Liver (tissue), 8 donors: ENCODE measurements at regions not wholly inside any gene's neighbourhood (a gene's known extent, or its start where the extent isn't known, plus 50 kb on each side); places are given as distances from the start of the nearest gene placed in this dataset.
A peak's percentile ranks its signal among the peaks of the same experiment; 100 is the strongest.

Experiments used
- DNase-seq: peaks from one replicate; pipeline ENCODE4 v3.0.0-alpha.2; 2017; ENCODE audit warnings: low spot score
- H3K27ac ChIP-seq, 2 donors: one replicate each; pipeline ENCODE4 v1.7.0; 2013; ENCODE audit warnings: inconsistent platforms in 2 of 2, low read length in 2 of 2, control low read depth in 1 of 2, low read depth in 1 of 2, mild to moderate bottlenecking in 1 of 2
- H3K27me3 ChIP-seq, 4 donors: one replicate each; pipeline versions ENCODE4 v1.6.1 to v1.7.0; 2013; ENCODE audit warnings: low read length in 3 of 4, inconsistent platforms in 1 of 4, mild to moderate bottlenecking in 1 of 4, moderate library complexity in 1 of 4; ENCODE audit not compliant: control insufficient read depth in 4 of 4, insufficient read depth in 4 of 4
- H3K36me3 ChIP-seq, 4 donors: one replicate each; pipeline versions ENCODE4 v1.6.1 to v1.7.0; 2013; ENCODE audit warnings: low read length in 3 of 4, mild to moderate bottlenecking in 3 of 4, low read depth in 1 of 4, moderate library complexity in 1 of 4; ENCODE audit not compliant: control insufficient read depth in 4 of 4, insufficient read depth in 3 of 4
- H3K4me1 ChIP-seq, 4 donors: one replicate each; pipeline versions ENCODE4 v1.6.1 to v1.7.0; 2013; ENCODE audit warnings: low read length in 3 of 4, mild to moderate bottlenecking in 3 of 4, moderate library complexity in 1 of 4; ENCODE audit not compliant: control insufficient read depth in 4 of 4, insufficient read depth in 4 of 4
- H3K4me3 ChIP-seq, 3 donors: one replicate each; pipeline versions ENCODE4 v1.6.1 to v1.7.0; 2013; ENCODE audit warnings: low read length in 3 of 3, control low read depth in 1 of 3, low read depth in 1 of 3, mild to moderate bottlenecking in 1 of 3
- H3K9ac ChIP-seq, 2 donors: one replicate each; pipeline ENCODE4 v1.7.0; 2013; ENCODE audit warnings: low read length in 2 of 2, mild to moderate bottlenecking in 2 of 2, moderate library complexity in 2 of 2, control low read depth in 1 of 2, low read depth in 1 of 2
- H3K9me3 ChIP-seq, 4 donors: one replicate each; pipeline versions ENCODE4 v1.6.1 to v1.7.0; 2013; ENCODE audit warnings: low read length in 3 of 4; ENCODE audit not compliant: control insufficient read depth in 4 of 4
- EGR1 ChIP-seq, 2 donors: IDR thresholded peaks; 2 replicates each; pipeline ENCODE4 v1.6.1; 2016 to 2018; ENCODE audit warnings: antibody characterized with exemption in 2 of 2, low read depth in 2 of 2
- FOXA2 ChIP-seq: IDR thresholded peaks from 2 replicates; pipeline ENCODE4 v1.6.1; 2016; ENCODE audit warnings: antibody characterized with exemption
- HNF4A ChIP-seq, 2 donors: conservative IDR thresholded peaks; 2 replicates each; pipeline ENCODE4 v1.6.1; 2016; ENCODE audit warnings: antibody characterized with exemption in 2 of 2, mild to moderate bottlenecking in 2 of 2
- HNF4G ChIP-seq: IDR thresholded peaks from 2 replicates; pipeline ENCODE4 v1.6.1; 2016; ENCODE audit warnings: antibody characterized with exemption
- JUND ChIP-seq, 2 donors: IDR thresholded peaks; 2 replicates each; pipeline ENCODE4 v1.6.1; 2016; ENCODE audit warnings: antibody characterized with exemption in 2 of 2
- RAD21 ChIP-seq, 2 donors: IDR thresholded peaks; 2 replicates each; pipeline ENCODE4 v1.6.1; 2016; ENCODE audit warnings: antibody characterized with exemption in 2 of 2, mild to moderate bottlenecking in 2 of 2
- SP1 ChIP-seq: IDR thresholded peaks from 2 replicates; pipeline ENCODE4 v1.6.1; 2018; ENCODE audit warnings: antibody characterized with exemption, mild to moderate bottlenecking
- TAF1 ChIP-seq: conservative IDR thresholded peaks from 2 replicates; pipeline ENCODE4 v1.6.1; 2016; ENCODE audit warnings: antibody characterized with exemption, mild to moderate bottlenecking
- YY1 ChIP-seq: IDR thresholded peaks from 2 replicates; pipeline ENCODE4 v1.6.1; 2016; ENCODE audit warnings: antibody characterized with exemption, mild to moderate bottlenecking
- WGBS: extraction: QIAGEN DNeasy Blood & Tissue Kit; methylation state at CpG from one replicate; pipeline ENCODE4 v1.1.7; 2013; 5-methylcytosine and 5-hydroxymethylcytosine counted together
- TF ChIP-seq, protein P1 (sequence below): IDR thresholded peaks from 2 replicates; pipeline ENCODE4 v1.6.1; 2016; ENCODE audit warnings: antibody characterized with exemption
- TF ChIP-seq, protein P2 (sequence below): IDR thresholded peaks from 2 replicates; pipeline ENCODE4 v1.6.1; 2016; ENCODE audit warnings: antibody characterized with exemption
- TF ChIP-seq, protein P3 (sequence below): fragments of 150-350 bp; IDR thresholded peaks from 2 replicates; pipeline ENCODE4 v1.5.1; 2017; ENCODE audit warnings: improper control_type of control experiment, low read depth, low read length; ENCODE audit not compliant: missing input control
- TF ChIP-seq, protein P4 (sequence below): IDR thresholded peaks from 2 replicates; pipeline ENCODE4 v1.6.1; 2016; ENCODE audit warnings: antibody characterized with exemption
- donor health status: healthy.
- donor health status: healthy.
- donor health status: healthy.
- donor health status: healthy.
- donor health status: healthy.

DNA sequence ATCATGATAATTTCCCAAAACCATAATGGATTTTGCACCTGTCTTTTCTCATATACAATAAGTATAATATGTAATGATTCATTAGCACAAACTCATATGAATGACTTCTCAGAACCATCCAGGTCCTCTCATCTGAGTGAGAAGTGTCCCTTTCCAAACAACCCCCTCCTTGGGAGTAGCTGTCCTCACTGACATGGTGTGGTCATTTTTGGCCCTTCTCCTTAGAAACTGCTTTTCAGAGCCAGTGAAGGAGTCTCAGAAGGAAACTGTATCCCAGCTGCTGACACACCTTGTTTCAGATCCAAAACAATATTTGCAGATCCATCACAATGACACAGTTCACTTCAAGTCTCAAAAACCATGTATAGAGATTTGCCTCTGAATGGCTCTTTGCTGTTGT, 95.5 kb downstream of the MIS18A start:
- Histone ChIP-seq H3K27me3 (peaks cover 0 to 7% (median 0%) of the 10 kb centered on the region in 4 donors), H3K4me3 (no peak overlapping the region), H3K27ac (no peak overlapping the region), H3K4me1 (no peaks in the 10 kb centered on the region), H3K36me3 (no peaks in the 10 kb centered on the region), H3K9me3 (peaks cover 0 to 5% (median 0%) of the 10 kb centered on the region in 4 donors), H3K9ac (no peak overlapping the region)
- TF ChIP-seq EGR1 (IDR thresholded peaks at IDR 0.05; ENCODE audit: low read depth in 2 of 2), result no peak
- TF ChIP-seq RAD21 (IDR thresholded peaks at IDR 0.05), result no peak
- no peak for DNase-seq

DNA sequence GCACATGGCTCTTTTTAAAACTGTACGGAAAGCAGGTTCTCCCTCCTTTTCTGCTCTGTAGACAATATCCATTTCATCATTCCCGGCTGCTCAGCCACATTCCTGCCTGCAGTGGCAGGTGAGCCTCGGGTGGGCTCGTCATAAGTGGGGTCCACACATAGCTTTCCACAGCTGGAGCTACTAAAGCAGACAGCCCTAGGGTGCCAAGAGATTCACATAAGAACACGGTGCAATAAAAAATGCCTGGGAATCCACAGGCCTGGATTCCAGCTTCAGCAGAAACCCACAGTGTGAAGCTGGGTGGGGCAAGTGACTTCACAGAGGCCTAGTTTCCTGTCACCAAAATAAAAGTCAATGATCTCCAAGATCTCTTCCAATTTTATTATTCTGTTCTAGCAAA, 96.4 kb downstream of the MIS18A start:
- TF ChIP-seq HNF4A (conservative IDR thresholded peaks at IDR 0.05) (no peak), SP1 (no peak), FOXA2 (no peak), TAF1 (no peak), HNF4G (no peak), RAD21 (IDR thresholded peaks at IDR 0.05) (no peak)
- TF ChIP-seq, protein P1, sequence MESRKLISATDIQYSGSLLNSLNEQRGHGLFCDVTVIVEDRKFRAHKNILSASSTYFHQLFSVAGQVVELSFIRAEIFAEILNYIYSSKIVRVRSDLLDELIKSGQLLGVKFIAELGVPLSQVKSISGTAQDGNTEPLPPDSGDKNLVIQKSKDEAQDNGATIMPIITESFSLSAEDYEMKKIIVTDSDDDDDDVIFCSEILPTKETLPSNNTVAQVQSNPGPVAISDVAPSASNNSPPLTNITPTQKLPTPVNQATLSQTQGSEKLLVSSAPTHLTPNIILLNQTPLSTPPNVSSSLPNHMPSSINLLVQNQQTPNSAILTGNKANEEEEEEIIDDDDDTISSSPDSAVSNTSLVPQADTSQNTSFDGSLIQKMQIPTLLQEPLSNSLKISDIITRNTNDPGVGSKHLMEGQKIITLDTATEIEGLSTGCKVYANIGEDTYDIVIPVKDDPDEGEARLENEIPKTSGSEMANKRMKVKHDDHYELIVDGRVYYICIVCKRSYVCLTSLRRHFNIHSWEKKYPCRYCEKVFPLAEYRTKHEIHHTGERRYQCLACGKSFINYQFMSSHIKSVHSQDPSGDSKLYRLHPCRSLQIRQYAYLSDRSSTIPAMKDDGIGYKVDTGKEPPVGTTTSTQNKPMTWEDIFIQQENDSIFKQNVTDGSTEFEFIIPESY, result no peak

DNA sequence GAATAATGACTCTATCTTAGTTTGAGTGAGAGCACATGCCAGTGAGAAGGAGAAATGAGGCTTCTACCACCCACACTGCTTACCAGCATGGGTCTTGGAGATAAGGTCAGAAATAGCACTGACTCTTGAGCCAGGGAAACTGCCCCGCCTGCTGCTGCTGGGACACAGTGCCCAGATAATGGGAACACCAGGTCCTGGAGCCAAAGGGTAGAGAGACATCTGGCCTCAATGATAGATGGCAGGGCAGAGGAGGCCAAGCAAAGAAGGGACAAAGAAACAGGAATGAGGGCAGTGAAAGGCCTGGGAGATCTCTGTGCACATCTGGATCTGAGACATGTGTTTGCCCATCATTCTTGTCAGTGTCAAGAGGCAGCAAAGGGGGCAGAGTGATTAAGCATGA, 97.4 kb downstream of the MIS18A start:
- WGBS, result 95% methylated on average over 1 of the region's 1 CpG
- Histone ChIP-seq H3K4me3 (no peak overlapping the region), H3K9me3 (peaks cover 0 to 5% (median 0%) of the 10 kb centered on the region in 4 donors), H3K9ac (no peak overlapping the region), H3K4me1 (no peaks in the 10 kb centered on the region), H3K27ac (no peak overlapping the region), H3K36me3 (no peaks in the 10 kb centered on the region), H3K27me3 (peaks cover 0 to 7% (median 0%) of the 10 kb centered on the region in 4 donors)
- DNase-seq, result peak; percentile 68
- no peak for TF ChIP-seq RAD21 (IDR thresholded peaks at IDR 0.05)
- TF ChIP-seq, protein P2, sequence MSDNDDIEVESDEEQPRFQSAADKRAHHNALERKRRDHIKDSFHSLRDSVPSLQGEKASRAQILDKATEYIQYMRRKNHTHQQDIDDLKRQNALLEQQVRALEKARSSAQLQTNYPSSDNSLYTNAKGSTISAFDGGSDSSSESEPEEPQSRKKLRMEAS, result no peak
- TF ChIP-seq, protein P1, result no peak

More for the DNA sequence above, 96.4 kb downstream of the MIS18A start:
- Histone ChIP-seq H3K9ac (no peak overlapping the region), H3K4me3 (no peak overlapping the region), H3K27me3 (peaks cover 0 to 7% (median 0%) of the 10 kb centered on the region in 4 donors), H3K36me3 (no peaks in the 10 kb centered on the region), H3K9me3 (peaks cover 0 to 5% (median 0%) of the 10 kb centered on the region in 4 donors), H3K4me1 (no peaks in the 10 kb centered on the region), H3K27ac (no peak overlapping the region)
- no peak for DNase-seq
- 89% methylated on average over 5 of the region's 5 CpGs for WGBS

DNA sequence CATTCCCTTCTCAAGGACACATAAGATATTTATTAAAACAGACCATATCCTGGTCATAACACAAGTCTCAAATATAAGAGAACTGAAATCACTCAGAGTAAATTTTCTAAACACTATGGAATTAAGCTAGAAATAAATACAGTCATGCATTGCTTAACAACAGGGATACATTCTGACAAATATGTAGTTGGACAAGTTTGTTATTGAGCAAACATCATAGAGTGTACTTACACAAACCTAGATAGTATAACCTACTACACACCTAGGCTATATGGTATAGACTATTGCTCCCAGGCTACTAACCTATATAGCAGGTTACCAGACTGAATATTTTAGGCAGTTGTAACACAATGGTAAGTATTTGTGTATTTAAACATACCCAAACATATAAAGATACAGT, 104.0 kb downstream of the MIS18A start:
- peaks cover 0 to 2% (median 0%) of the 10 kb centered on the region in 4 donors for H3K27me3 ChIP-seq
- H3K4me1 ChIP-seq, result peaks cover 0 to 1% (median 0%) of the 10 kb centered on the region in 4 donors
- H3K36me3 ChIP-seq, result no peaks in the 10 kb centered on the region
- H3K27ac ChIP-seq, result no peak overlapping the region
- H3K9me3 ChIP-seq, result no peaks in the 10 kb centered on the region
- no peak overlapping the region for H3K4me3 ChIP-seq
- no peak for DNase-seq
- H3K9ac ChIP-seq, result no peak overlapping the region
- TF ChIP-seq EGR1 (IDR thresholded peaks at IDR 0.05; ENCODE audit: low read depth in 2 of 2) (no peak), HNF4A (conservative IDR thresholded peaks at IDR 0.05) (no peak), JUND (IDR thresholded peaks at IDR 0.05) (no peak), YY1 (no peak), HNF4G (no peak)
- TF ChIP-seq, protein P2, result no peak
- TF ChIP-seq, protein P3, sequence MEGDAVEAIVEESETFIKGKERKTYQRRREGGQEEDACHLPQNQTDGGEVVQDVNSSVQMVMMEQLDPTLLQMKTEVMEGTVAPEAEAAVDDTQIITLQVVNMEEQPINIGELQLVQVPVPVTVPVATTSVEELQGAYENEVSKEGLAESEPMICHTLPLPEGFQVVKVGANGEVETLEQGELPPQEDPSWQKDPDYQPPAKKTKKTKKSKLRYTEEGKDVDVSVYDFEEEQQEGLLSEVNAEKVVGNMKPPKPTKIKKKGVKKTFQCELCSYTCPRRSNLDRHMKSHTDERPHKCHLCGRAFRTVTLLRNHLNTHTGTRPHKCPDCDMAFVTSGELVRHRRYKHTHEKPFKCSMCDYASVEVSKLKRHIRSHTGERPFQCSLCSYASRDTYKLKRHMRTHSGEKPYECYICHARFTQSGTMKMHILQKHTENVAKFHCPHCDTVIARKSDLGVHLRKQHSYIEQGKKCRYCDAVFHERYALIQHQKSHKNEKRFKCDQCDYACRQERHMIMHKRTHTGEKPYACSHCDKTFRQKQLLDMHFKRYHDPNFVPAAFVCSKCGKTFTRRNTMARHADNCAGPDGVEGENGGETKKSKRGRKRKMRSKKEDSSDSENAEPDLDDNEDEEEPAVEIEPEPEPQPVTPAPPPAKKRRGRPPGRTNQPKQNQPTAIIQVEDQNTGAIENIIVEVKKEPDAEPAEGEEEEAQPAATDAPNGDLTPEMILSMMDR, result no peak
- TF ChIP-seq, protein P4, sequence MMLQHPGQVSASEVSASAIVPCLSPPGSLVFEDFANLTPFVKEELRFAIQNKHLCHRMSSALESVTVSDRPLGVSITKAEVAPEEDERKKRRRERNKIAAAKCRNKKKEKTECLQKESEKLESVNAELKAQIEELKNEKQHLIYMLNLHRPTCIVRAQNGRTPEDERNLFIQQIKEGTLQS, result no peak
